NCI-H82 treated with DMSO at 0.1 percent for 48 hours (cell line): ENCODE measurements at regions not wholly inside any gene's neighbourhood (a gene's known extent, or its start where the extent isn't known, plus 50 kb on each side); places are given as distances from the start of the nearest gene placed in this dataset.

ENCODE experiments used
- DNase-seq: peaks from one replicate; lab custom pipeline; 2025; ENCODE audit not compliant: unreplicated experiment; lab: John Stamatoyannopoulos, UW

- no peak for DNase-seq
These were observed 89.7 kb upstream of the STEAP1B start for GRCh38 chr7:22589641-22590201.

DNA sequence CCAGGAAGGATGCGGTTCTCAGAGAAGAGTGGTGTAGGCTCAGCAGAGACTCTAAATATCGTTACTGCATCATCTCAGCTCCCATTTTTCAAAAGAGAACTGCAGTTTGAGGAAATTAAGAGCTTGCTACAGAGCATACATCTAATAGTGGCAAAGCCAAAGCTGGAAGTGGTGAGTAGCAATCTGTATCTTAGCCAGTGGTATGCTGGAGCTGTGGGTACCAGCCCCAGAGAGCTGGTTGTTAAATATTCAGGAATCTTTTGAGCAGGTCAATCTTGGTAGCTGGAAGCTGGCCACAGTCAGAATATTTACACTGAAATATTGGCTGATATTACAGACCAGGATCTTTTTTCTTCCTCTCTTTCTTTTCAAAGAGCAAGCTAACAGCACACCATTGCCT is 88.4 kb upstream of the STEAP1B start:
- no peak for DNase-seq

- DNase-seq, result no peak
These were observed 87.3 kb upstream of the STEAP1B start for GRCh38 chr7:22587322-22587721.

GRCh38 chr7:22586786-22587140 is 86.8 kb upstream of the STEAP1B start:
- DNase-seq, result no peak

- DNase-seq, result no peak
These were observed 86.3 kb upstream of the STEAP1B start for GRCh38 chr7:22586101-22586785.

DNA sequence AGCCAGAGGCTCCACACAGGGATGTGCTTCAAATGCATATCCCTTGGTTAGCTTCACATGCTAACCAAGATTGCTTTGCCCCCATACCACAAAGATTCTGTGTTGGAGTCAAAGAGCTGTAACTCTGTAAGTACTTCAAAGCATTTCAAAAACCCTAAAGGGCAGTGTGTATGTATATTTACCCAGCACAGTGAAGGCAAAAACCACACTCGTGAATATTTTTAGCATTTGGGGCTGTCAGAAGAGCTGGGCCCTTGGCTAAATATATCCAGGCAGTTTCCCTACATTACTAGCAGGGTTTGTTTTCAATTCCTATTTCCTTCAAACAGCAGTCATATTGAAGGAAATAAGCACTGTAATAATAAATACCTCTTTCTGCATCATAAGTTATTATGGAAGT is 84.2 kb upstream of the STEAP1B start:
- no peak for DNase-seq

- no peak for DNase-seq
These were observed 83.1 kb upstream of the STEAP1B start for GRCh38 chr7:22582863-22583622.

- DNase-seq, result no peak
These were observed 81.1 kb upstream of the STEAP1B start for GRCh38 chr7:22581099-22581498.

DNA sequence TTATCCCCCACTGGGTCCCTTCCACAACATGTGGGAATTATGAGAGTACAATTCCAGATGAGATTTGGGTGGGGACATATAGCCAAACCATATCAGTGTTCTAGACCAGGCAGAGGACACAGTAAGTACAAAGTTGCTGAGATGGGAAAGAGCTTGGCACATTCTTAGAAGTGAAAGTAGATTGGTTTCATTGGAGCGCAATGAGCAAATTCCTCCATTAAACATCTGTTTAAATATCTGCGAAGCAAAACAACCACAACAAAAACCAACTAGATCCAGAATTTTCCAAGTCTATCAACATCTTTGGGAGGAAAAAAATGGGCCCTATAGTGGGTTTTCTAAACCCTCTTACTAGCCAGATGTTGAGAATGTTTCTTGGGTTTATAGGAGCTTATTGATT is 80.0 kb upstream of the STEAP1B start:
- no peak for DNase-seq

DNA sequence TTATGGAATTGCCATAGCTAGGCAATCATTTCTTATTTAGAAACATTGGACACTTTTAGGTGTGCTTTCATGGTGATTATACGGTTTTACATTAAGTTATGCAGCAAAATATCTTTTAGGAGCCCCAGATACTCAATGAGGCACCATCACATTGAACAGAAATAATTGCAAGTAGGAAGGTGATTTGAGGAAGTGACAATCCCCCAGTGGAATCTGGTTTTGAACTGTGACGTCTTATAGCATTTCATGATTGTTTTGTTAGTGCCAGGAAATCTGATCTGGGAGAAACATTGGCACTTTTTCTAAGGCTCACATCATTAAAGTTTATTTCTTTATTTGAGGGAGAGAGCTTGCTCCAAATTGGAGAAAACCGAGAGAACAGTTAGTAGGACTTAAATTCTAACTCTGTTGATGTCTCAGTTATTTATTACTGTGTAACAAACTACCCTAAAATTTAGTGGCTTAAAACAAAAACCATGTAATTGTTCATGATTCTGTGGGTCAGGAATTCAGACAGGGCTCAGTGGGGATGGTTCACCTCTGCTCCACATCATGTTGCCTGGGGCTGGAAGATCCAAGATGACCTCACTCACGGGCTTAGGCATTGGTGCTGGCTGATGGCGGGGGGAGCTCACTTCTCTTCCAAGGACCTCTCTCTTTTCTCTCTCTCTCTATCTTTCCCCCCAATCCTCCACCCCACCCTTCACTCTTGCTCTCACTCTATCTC is 78.2 kb upstream of the STEAP1B start:
- DNase-seq, result no peak

DNA sequence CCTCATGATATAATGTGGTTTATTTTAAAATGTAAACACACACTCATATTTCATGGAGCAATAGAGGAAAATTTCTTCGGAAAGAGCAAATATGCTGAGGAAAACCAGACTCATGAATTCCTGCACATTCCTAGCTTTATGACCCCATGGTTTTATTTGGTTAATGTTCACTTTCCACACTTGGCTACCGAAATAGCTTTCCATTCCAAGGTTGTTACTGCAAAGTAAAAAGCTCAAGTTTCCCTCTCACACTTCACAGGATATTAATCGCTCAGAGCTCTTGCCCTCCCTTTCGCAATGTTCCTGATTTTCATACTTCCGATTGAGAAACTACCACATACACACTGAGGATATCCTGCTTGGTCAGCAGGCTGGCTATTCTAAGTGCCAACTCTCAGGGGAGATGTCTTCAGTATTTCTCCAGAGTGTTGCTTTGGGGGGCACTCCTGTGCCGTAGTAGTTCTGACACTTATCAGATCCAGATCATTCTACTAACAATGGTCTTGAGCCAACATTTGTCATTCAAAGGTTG is 77.5 kb upstream of the STEAP1B start:
- no peak for DNase-seq

DNA sequence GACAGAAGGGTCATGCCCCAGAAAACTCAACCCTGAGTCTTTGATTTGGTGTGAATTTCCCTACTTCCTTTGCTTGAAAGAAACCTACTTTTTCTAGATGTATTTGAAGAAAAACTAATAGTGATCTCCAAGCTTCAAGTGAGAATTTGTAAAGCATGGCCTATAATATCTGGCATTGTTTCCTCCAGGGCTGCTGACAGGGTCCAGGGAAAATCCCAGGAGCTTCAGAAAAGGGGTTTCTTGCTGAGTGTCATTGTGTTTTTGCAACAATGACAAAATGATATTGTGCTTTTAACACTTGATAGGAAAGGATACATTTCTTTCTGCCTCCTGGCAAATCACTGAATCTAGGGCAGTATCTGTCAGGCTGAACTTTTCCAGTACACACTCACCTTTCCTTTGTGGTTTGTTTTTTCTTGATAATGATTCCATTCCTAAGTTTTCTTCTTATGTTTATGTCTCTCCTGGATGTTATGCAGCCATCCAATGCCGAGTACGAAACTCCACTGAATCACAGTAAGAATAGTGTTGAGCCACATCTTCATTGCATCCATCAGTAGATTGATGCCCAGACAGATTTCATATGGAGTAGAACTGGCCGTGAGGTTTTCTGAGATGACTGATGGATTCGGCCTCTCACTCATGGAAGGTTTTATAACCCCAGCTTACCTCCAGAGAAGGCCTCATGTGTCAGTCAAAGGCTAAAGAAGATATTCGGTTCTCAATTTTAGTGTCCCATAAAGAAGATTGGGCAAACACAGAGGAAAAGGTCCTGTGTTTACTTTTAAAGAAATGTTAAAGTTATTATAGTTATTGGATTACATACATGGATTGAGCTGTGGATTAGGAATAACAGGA is 76.9 kb upstream of the STEAP1B start:
- no peak for DNase-seq

DNA sequence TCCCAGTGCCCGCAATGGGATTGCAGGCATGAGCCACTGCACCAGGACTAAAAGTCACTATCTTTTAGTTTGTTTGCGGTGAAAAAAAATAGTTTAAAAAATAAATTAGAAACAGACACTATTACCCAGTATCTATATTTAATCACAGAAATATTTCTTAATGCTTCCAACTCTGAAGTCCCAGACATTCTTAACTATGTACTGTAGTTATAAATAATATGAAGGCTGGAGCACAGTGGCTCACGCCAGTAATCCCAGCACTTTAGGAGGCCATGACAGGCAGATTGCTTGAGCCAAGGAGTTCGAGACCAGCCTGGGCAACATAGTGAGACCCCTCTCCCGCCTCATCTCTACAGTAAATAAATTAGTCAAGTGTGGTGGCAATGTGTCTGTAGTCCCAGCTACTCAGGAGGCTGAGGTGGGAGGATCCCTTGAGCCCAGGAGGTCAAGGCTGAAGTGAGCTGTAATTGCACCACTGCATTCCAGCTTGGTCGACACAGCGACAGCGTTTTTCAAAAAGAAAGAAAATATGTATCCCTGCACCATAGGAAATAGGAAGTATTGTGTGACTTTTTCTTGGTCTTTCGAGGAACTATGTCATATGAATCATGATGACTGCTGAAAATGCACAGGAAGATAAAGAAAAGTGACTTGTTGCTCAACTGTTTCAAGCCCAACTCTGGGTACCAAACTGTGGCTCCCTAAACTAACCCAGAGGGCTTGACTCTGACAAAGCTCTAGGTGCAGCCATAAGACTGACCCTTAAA is 74.9 kb upstream of the STEAP1B start:
- no peak for DNase-seq

- DNase-seq, result no peak
These were observed 72.9 kb upstream of the STEAP1B start for GRCh38 chr7:22572937-22573336.

GRCh38 chr7:22572292-22572691 is 72.3 kb upstream of the STEAP1B start:
- no peak for DNase-seq

DNA sequence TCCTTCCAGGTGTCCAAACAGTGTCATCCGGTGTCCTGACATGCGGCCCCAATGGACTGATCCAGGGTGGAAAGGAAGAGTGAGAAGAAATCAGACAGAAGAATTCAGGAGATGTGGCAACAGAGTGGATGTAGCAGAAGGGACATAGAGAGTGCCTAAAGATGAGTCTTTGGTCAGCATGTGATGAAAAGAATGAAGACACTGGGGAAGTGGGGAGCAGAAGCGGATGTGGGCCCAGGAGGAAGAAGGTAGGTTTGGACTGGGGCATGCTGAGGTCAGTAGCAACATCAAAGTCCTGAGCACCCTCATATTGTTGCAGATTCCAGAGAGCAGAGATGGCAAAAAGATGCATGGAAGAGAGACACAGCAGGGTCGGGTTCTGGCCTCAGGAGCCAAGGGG is 71.8 kb upstream of the STEAP1B start:
- DNase-seq, result no peak

DNA sequence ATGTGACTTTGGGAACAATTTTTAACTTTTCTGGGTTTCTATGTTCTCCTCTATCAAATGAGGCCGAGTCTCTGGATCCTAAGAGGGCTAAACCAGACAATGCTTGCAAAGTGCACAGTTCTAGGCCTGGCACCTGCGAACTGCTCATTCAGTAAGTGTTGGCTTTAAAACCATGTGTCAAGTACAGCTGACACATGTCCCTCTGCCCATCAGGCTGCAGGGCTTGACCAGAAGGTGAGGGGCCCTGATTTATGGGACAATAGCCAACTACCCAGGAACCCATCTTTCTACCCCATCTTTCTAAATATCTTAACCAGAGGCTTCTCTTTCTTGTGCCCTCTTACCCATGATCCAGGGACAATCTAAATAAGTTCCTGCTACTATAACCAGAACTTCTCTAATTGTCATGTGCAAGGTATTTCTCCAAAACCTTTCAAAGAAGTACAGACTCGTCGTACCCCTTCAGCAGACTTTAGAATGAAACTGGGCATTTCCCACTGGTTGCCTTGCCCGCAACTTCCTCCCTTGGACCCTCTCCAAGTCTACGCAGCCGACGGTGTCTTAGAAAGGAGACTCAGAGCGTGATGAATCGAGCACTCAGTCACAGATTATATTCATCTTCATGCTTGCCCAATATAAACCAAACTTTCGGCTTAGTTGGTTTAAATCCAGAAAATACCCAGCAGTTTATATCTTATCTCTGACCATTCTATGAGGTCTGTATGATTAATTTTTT is 69.8 kb upstream of the STEAP1B start:
- DNase-seq, result no peak

- no peak for DNase-seq
These were observed 66.6 kb upstream of the STEAP1B start for GRCh38 chr7:22566592-22566991.

DNA sequence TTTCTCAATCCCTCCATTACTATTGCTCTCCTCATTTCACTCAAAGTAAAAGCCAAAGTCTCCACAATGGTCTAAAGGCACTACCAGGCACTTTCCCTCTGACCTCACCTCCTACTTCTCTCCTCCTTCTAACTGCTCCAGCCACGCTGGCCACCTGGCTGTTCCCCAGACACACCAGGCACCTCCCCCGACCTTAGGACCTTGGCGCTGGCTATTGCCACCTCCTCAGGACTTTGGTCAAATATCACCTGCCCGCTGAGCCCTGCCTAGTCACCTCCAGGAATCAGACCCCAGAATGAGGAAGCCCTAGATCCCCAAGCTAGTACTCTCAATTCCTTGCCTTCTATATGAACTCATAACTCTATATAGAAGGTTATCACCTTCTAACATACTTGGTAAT is 66.2 kb upstream of the STEAP1B start:
- no peak for DNase-seq
